ENCODE measurements at regions not wholly inside any gene's neighbourhood (a gene's known extent, or its start where the extent isn't known, plus 50 kb on each side); places are given as distances from the start of the nearest gene placed in this dataset.

GRCh38 chr1:96579636-96580035 is 141.9 kb upstream of the PTBP2 start:
- TF ChIP-seq ATF3 (IDR thresholded peaks at IDR 0.05) (no peak), SP1 (IDR thresholded peaks at IDR 0.05) (no peak), CTCF (IDR thresholded peaks at IDR 0.05; ENCODE audit: low read depth, low read length, missing input control) (no peak)

Data from liver (tissue), 3 donors.